GM21360 (cell line): ENCODE measurements at regions not wholly inside any gene's neighbourhood (a gene's known extent, or its start where the extent isn't known, plus 50 kb on each side); places are given as distances from the start of the nearest gene placed in this dataset.

ENCODE experiments used
- ATAC-seq: cut with Tn5 transposase; IDR thresholded peaks from one replicate; pipeline ENCODE4 v1.9.1; 2021; ENCODE audit warnings: mild to moderate bottlenecking, moderate library complexity; ENCODE audit not compliant: unreplicated experiment

DNA sequence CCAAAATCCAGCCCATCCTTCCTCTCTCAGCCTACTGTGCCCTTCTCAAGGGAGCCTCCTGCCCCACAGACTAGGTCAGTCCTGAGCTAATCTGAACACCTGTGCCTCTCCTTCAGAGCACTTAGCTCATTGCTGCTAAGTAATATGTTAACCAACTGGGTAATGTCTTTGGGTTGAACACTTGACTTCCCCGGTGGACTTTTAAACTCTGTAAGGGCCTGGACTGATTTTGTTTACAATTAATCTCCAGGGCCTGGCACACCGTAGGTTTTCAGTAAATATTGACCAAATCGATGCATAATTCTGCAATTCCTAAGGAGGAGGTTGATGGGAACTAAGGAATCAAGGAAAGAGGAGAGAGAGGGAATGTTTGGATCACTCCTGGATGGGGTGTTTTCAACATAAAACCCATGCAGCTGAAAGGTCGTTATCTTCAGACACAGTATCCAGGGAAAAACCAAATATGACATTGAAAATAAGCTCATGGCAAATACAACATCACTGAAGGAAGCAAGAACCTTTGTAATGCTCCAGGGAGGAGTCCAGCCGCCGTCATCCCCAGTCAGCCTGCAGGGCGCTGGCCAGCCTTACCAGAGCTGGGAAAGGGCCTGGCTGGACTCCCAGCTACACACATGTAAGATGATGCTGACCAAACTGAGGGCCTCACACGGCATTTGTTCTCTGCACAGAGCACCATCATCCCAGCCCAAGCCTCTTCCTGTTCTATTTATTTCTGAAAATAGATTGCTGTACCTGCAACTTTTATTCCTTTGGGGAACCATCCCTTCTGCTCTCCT lies 166.3 kb downstream of the C5orf15 start:
- no peak for ATAC-seq

DNA sequence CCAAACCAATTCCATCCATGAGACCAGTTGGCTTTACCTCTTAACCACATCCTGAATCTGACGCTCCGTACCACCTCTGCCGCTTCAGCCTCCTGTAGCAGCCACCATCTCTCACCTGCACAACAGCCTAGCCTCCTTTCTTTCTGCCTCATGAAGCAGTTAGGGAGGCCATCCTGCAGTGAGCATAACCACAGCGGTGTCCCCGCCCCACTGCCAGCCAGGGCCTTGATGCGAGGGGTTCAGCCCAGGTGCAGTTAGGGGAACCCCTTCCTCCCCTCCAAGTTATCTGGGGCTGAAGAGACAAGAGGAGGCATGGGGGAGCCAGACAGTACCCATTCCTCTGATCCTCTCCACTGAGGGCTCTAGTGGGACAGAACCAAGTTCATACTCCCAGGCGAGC lies 167.0 kb downstream of the C5orf15 start:
- ATAC-seq: no peak

DNA sequence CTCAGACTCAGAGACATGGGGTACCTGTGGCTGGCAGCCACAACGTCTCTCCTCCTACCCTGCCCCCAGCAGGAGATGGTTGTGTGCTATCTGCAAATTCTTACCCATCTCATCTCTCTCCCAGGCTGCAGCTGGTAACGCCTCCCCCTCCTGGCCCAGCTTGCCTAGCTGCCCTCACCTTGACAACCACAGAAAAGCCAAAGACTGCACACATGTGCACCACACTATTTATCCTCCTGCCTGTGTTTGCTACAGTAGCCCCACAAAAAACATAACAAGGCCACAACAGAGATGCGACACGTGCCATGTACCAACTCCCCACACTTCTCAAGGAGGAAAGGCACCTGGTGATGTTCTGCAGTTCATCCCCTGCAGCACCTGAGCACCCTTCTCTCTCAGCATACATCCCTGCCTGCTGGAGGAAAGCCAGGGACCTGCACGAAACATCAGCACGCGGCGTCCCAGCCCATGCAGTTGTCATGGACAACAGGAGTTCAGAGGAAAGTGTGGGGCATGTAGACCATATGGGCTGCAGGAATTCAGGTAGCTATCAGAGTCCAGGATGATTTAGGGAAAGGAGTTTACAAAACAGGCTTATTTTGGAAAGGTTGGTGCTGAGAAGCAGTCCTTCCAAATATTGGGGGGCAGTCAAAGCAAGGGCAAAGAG lies 168.7 kb downstream of the C5orf15 start:
- ATAC-seq: no peak

DNA sequence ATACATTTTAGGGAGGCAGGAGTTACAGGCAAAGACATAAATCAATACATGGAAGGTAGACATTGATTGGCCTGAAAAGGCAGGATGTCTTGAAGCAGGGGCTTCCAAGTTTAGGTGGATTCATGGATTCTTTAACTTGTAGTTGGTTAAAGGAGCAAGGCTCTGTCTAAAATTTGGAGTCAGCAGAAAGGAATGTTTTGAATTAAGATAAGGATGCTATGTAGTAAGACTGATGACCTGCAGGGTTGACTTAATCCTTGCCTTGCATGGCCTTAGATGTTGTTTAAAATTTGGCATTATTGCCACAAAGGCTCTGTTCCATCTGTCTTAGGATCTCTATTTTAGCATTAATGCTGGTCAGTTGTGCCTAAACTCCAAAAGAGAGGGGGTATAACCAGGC lies 171.3 kb downstream of the C5orf15 start:
- no peak for ATAC-seq

DNA sequence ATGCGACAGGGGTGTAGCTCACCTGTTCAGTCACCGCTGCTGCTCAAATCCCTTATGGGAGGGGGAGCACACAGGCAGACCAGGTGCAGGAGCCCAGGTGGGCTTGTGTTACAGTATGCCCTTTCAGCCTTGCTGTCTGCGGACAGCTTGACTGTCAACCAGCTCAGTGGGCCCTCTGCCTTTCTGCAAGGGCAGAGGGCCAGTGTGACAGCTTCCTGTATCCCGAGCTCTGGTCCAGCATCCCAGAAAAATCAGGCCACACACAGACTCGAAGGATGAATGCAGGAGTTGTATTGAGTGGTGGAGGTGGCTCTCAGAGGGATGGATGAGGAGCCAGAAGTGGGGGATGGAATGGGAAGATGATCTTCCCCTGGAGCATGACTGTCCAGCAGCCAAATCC lies 172.2 kb downstream of the C5orf15 start:
- no peak for ATAC-seq

DNA sequence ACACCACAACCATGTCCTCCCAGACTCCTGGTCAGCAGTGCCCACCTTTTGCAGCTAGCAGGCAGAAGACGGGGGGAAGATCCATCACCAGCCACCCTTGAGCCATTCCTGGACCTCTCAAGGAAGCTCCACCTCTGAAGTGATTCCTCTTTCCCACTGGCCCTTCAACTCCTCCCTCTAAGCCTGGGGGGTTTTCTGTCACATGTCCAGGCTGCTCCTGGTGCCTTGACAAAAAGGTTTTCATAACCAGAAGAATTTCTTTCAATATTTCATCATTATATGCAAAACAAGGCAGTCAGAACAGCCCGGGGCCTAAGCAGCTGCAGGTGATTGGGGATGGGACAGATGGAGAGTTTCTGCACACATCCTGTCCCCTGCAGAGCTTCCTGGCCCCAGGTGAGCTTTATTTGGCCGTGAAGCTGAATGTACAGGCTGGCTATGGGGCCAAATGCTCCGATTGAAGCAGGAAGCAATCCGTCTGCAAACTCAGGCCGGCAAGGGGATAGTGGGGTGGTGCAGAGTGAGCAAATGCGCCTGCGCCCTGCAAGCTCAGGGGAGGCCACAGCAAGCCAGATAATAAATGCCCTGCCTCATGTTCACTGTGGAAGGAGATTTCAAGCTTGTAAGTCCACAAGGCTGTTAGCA lies 173.5 kb downstream of the C5orf15 start:
- ATAC-seq: no peak

DNA sequence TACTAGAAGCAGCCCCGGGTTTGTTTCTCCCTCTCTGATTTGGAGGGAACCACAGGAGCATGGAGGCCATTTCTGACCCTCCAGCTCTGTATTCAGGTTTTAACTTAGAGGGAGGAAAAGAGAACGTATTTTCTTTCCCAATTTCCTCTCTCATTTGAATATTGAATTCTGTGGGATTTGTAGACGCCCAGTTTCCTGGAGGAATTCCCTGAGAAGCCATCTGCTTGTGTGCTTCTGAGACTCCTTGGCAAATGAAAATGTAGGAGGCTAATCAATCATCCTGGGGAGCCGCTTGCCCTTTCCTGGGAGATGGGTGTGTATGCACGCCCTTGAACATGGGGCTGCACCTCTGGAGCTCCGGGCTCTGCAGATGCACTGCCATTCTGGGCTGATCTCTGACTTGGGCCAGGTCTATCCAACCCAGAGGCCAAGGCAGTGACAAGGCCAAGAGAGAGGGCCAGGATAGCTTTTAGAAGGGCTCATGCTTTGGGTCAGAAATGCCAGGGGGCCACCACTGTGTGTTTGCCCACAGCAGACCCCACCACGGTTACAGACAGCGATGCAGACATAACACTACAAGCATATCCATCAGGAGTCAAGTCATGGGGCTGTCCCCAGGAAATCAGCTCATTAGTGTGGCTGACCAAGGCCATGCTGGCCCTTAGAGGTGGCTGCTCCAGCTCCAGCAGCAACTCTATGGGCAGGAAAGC lies 174.5 kb downstream of the C5orf15 start:
- ATAC-seq: no peak

DNA sequence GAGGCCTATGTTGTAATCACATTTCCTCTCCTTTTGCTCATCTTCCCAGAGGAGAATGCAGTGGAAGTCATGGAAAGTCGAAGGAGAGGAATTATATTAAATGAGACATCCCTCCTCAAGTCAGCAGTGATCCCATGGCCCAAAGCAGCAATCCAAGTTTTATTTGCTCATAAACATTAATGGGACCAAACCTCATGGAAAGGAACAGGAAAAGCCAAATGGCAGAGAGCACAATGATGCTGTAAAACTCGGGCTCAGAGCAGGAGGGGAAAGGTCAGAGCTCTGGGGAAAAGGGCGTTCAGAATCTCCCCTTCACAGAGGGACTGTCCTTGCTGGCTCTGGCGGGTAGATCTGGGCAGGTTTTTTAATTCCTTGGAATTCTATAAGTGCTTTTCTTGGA lies 175.8 kb downstream of the C5orf15 start:
- no peak for ATAC-seq

DNA sequence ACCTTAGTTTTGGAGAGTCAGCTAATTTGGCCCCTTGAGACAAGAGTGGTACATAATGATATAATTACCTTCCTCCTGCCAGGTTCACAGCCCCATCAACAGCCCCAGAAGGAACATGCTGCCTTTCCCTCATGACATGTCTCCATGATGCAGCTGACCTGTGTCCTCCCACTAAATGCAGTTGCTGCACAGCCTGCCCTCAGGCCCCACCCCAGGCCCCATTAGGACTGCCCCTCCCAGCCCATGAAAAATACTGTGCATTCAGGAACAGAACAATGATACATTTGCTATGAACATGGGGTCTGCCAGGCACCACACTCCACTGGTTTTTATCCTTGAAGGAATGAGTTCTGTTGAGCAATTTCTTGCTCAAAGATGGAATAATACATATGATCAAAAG lies 176.4 kb downstream of the C5orf15 start:
- no peak for ATAC-seq

DNA sequence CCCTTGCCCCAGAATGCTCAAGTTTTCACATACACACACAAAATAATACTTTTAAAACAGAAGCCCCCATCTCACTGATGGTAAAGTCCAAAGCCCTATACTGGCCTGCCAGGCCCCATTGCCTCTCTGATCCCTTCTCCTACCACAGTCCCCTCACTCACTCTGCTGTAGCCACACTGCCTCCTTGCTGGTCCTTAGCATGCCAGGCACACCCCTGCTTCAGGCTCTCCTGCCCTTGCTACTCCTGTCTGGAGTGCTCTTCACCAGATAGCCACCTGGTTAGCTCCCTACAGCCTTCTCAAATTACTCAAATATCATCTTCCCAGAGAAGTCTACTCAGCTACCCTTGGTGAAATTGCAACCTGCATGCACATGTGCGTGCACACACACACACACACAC lies 177.5 kb downstream of the C5orf15 start:
- ATAC-seq: no peak

DNA sequence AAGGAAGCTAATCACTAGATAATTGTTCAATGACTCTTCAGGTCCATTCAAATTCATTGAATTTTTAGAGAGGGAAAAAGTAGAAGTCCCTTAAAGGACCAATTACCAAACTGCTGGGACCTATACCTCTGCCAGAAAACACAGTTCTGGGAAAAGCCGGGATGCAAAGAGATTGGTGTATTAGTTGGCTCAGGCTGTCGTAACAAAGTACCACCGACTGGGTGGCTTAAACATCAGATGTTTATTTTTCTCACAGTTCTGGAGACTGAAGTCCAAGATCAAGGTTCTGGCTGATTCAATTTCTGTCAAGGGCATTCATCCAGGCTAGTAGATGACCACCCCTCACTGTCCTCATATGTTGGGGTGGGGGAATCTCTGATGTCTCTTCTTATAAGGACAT lies 177.1 kb upstream of the FSTL4 start:
- no peak for ATAC-seq

DNA sequence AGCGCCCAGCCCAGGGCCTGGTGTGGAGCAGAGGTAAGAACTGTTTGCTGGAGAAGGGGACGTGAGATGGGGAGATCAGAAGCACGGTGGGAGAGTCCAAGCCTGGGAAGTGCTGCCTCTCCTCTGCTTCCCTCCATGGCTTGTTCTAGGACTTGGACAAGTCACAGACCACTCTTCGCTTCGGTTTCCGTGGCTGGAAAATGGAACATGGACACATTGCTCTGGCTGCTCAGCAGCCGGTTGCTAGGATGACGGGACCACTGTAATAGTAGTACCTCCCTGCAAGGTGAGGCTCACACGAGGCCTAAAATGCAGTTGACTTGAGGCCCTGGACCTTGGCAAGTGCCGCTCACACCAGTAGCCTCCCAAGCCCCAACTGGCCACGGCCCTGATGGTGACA lies 175.8 kb upstream of the FSTL4 start:
- no peak for ATAC-seq

DNA sequence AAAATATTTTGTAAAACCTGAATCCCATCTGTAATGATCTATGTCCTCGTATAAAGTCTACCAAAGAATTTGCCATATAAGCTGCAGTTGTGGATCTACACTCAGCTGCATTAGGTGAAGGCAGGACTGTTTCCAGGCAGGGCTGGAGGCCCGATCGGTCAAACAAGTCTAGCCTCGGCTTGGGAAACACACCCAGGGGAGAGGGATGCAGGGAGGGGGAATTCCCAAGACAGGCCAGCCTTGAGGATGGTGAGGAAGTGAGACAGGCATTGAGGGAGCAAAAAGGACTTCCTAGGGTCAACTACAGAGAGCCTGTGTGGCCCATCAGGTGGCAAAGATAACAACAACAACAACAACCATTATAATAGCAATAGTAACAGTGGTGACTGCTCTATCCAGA lies 174.1 kb upstream of the FSTL4 start:
- ATAC-seq: no peak

DNA sequence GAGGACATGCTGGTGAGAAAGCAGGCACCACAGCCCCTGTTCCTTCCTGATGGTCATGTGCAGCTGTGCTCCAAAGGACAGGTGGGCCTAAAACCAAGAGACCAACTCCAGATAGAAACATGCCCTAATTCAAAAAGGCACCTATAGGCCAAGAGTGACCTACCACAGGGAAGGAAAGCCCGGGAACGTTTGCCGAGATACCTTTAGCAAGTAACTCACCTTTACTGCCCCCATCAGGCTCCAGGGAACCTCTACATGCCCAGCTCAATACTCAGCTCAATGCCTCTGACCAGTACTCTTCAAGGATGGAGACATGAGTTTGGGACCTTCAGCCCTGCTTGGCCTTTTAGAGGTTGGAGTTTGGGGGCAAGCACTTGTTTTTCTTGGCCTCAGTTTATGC lies 172.8 kb upstream of the FSTL4 start:
- no peak for ATAC-seq

DNA sequence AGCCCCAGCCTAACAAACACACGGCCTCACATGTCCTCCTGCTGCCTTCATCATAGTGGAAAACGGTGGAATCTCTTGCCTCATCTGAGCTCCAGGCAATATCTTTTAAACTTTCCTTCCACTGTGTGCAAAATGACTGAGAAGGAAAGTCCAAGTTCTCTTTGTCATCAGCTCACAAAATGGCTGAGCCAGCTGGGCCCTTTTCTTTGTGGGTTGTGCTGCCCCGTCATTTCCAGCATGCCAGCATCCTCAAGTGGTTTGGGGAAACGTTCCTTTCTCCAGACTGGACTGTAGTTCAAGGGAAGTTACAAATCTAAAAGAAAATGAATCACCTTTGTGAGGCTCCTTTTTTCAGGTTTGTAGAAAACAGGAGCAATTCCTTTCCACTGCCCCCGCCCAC lies 171.1 kb upstream of the FSTL4 start:
- ATAC-seq: no peak

DNA sequence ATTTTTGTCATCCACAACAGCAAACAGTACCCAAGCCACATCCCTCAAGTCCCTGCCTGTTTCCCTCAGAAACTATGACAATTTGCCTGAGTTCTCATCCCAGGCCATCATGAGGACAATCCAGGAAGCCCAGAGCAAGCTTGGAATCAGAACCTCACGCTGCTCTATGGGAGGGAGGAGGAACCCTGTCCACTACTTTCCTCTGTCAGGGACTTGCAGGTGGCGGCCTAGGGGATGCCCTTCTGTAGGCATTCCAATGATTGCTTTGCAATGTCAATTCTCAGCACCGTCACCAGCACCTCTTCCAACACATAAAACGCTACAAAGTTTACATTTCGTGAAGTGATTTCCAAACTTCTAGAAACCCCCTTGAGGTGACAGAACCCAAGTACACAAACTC lies 170.4 kb upstream of the FSTL4 start:
- ATAC-seq: no peak

DNA sequence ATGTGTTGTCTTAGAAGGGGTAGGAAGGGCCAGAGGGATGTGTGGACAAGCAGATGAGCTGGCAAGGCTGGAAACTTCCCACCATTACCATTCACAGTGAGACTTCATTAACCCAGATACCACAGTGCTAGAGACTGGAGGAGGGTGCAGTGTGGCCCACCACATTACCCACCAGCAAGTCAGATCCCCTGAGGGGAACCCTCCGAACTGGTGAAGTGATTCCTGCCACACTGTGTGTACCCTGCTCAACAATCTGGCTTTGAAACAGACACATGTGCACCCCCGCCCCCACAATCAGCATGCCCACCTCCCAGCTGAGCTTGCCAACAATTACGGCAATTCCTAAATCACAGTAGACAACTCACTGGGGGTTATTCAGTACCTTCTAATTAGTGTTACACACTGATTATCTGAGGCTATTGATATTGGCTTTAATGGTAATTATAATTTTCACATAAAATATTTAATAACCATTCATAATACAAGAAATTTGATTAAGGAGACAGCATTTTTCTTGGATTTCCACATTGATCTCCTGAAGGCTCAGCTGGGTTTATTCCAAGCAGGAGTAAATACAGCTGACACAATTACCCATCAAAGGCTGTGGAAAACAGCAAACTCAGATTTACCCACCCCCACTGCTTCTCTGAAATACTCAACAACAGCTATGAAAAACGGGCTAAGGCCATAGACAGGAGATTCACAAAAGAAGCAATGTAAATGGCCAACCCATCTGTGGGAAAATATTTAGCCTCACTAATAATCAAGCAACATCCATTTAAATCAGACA lies 169.3 kb upstream of the FSTL4 start:
- no peak for ATAC-seq

DNA sequence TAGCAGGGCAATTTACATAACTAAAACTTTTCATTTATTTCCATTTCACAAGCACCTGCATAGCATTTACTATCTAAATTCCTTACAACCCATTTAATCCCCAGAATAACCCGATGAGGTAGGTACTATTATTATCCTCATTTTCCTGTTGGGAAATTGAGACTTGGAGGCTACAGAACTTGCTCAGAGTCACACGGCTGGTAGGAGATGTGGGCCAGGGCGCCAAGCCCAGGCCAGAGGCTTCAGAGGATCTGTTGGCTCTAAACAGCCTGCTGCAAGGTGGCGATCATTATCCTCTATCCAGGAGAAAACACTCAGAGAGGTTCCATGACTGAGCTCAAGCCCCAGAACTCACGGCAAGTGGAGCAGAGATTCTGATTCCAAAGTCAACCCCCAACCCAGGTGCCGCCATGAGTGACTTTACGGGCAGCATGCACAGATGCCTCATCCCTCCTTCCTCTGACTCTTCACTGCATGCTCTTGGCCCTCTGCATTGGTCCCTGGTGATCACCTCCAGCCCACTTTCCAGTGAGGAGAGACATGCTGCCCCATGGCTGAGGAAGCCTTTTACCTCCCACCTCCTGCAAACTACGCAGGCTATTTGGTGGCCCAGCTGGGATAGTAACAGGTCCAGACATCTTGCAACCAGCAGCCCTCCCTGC lies 168.4 kb upstream of the FSTL4 start:
- ATAC-seq: no peak

DNA sequence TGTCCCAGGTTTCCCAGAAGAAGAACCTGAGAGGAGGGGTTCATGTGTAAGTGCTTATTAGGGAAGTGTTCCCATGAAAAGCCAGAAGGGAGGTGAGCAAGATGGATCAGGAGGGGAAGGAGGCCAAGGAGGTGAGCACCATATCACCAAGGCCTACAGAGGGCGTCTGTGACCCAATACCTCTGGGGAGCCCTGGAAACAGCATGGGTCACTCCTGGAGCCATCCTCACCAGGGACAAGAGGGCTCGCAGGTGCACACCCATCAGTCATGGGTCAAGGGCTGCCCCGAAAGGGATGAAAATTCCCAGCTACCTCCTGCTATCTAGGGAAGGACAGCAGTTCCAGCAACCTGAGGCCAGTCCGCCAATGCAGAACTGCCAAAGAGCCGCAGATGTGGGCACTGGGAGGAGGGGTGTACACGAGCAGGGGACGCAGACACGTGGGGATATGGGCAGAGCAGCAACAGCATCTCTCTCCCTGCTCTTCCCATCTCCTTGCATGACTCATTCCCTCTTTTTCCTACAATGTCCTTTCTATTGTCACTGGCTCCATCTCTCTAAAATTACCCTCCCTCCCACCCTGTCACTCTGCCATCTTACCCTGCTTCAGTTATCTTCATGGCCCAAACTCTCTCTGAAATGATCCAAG lies 167.6 kb upstream of the FSTL4 start:
- no peak for ATAC-seq

DNA sequence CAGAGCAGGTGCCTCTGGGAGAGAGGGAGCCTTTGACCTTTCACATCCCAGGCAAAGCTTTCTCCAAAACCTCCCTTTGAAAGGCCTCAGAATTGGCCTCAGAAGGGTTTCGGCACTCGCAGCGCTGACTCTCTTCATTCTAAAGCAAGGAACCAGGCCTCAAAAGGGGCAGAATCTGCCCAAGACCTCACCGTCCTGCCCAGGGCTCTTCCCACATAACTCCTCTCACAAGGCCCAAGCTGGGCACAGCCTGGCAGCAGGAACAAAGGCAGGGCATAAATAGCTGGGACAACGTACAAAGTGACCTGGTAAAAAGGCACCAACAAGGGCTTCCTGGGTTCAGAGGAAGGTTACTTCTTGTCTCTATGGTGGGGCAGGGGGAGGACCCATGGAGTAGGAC lies 166.3 kb upstream of the FSTL4 start:
- ATAC-seq: no peak
